ENCODE measurements at regions not wholly inside any gene's neighbourhood (a gene's known extent, or its start where the extent isn't known, plus 50 kb on each side); places are given as distances from the start of the nearest gene placed in this dataset.

- Histone ChIP-seq H3K9me3 (ENCODE audit: low read depth, low read length, poor library complexity, severe bottlenecking) (no peaks in the 10 kb centered on the region), H3K4me3 (ENCODE audit: low read depth, low read length, poor library complexity, severe bottlenecking) (no peak overlapping the region), H3K36me3 (ENCODE audit: insufficient read depth, low read length, poor library complexity, severe bottlenecking) (no peaks in the 10 kb centered on the region), H3K27me3 (replicated peaks; ENCODE audit: insufficient read depth, low read depth, low read length, poor library complexity) (peaks cover 11% of the 10 kb centered on the region), H3K4me1 (ENCODE audit: insufficient read depth, low read length, poor library complexity, severe bottlenecking) (no peaks in the 10 kb centered on the region), H3K27ac (ENCODE audit: low read depth, low read length, poor library complexity, severe bottlenecking) (no peak overlapping the region)
- no peak for DNase-seq (ENCODE audit: low spot score)
- intact Hi-C loops (cut with micrococcal nuclease; ENCODE audit: unreplicated experiment): no loop called here
- no TSS peak for BruUV-seq (replicated peaks)
- CTCF ChIA-PET: no interaction called here
- TF ChIP-seq CTCF (conservative IDR thresholded peaks at IDR 0.05; ENCODE audit: low read depth, low read length): no peak
- TF ChIP-seq EZH2 (IDR thresholded peaks at IDR 0.05; ENCODE audit: borderline replicate concordance, low read depth, low read length, poor library complexity, severe bottlenecking): no peak
- POLR2A ChIA-PET (ENCODE audit: low non-redundant PET): no interaction called here
Measured at GRCh38 chr20:48149902-48150301, 364.6 kb upstream of the SULF2 start.

GRCh38 chr20:48148916-48149672 is 363.8 kb upstream of the SULF2 start:
- CTCF ChIA-PET: no interaction called here
- Histone ChIP-seq H3K27ac (ENCODE audit: low read depth, low read length, poor library complexity, severe bottlenecking) (no peak overlapping the region), H3K4me3 (ENCODE audit: low read depth, low read length, poor library complexity, severe bottlenecking) (no peak overlapping the region), H3K9me3 (ENCODE audit: low read depth, low read length, poor library complexity, severe bottlenecking) (no peaks in the 10 kb centered on the region), H3K27me3 (replicated peaks; ENCODE audit: insufficient read depth, low read depth, low read length, poor library complexity) (peaks cover 4% of the 10 kb centered on the region), H3K36me3 (ENCODE audit: insufficient read depth, low read length, poor library complexity, severe bottlenecking) (no peaks in the 10 kb centered on the region), H3K4me1 (ENCODE audit: insufficient read depth, low read length, poor library complexity, severe bottlenecking) (no peaks in the 10 kb centered on the region)
- no peak for DNase-seq (ENCODE audit: low spot score)
- no TSS peak for BruUV-seq (replicated peaks)
- TF ChIP-seq CTCF (conservative IDR thresholded peaks at IDR 0.05; ENCODE audit: low read depth, low read length) (no peak), EZH2 (IDR thresholded peaks at IDR 0.05; ENCODE audit: borderline replicate concordance, low read depth, low read length, poor library complexity, severe bottlenecking) (no peak)
- POLR2A ChIA-PET (ENCODE audit: low non-redundant PET): no interaction called here
- intact Hi-C loops (cut with micrococcal nuclease; ENCODE audit: unreplicated experiment): no loop called here

GRCh38 chr20:48148020-48148419 is 362.7 kb upstream of the SULF2 start:
- CTCF ChIA-PET: interaction anchor here (0.6 kb wide), 1 partner anchor 757 kb away, joined by 6 read pairs; no protein-coding TSS in a partner anchor
- Histone ChIP-seq H3K9me3 (ENCODE audit: low read depth, low read length, poor library complexity, severe bottlenecking) (no peaks in the 10 kb centered on the region), H3K4me1 (ENCODE audit: insufficient read depth, low read length, poor library complexity, severe bottlenecking) (no peaks in the 10 kb centered on the region), H3K27me3 (replicated peaks; ENCODE audit: insufficient read depth, low read depth, low read length, poor library complexity) (peaks cover 4% of the 10 kb centered on the region), H3K4me3 (ENCODE audit: low read depth, low read length, poor library complexity, severe bottlenecking) (no peak overlapping the region), H3K27ac (ENCODE audit: low read depth, low read length, poor library complexity, severe bottlenecking) (no peak overlapping the region), H3K36me3 (ENCODE audit: insufficient read depth, low read length, poor library complexity, severe bottlenecking) (no peaks in the 10 kb centered on the region)
- BruUV-seq (replicated peaks): no TSS peak
- DNase-seq (ENCODE audit: low spot score): no peak
- TF ChIP-seq CTCF (conservative IDR thresholded peaks at IDR 0.05; ENCODE audit: low read depth, low read length) (no peak), EZH2 (IDR thresholded peaks at IDR 0.05; ENCODE audit: borderline replicate concordance, low read depth, low read length, poor library complexity, severe bottlenecking) (no peak)
- intact Hi-C loops (cut with micrococcal nuclease; ENCODE audit: unreplicated experiment): no loop called here
- POLR2A ChIA-PET (ENCODE audit: low non-redundant PET): no interaction called here

Measured in A673 (cell line).